Prostate gland (tissue), 2 donors: ENCODE measurements at regions not wholly inside any gene's neighbourhood (a gene's known extent, or its start where the extent isn't known, plus 50 kb on each side); places are given as distances from the start of the nearest gene placed in this dataset.

Source experiments
- POLR2AphosphoS5 ChIP-seq: sonication (generic); formaldehyde crosslinking; IDR thresholded peaks from one replicate; pipeline ENCODE4 v1.6.1; 2017; ENCODE audit warnings: antibody characterized with exemption
- TF ChIP-seq, protein P1 (sequence below), 4 experiments: fragments of 200-600 bp in 2 of 4; fragments of 450-650 bp in 2 of 4; sonication (generic) in 2 of 4; IDR thresholded peaks; 1 replicate in 3 of 4; 2 replicates in 1 of 4; pipeline ENCODE4 v1.5.1; 2016 to 2019; ENCODE audit warnings: antibody characterized with exemption in 4 of 4, mild to moderate bottlenecking in 2 of 4, moderate library complexity in 2 of 4

DNA sequence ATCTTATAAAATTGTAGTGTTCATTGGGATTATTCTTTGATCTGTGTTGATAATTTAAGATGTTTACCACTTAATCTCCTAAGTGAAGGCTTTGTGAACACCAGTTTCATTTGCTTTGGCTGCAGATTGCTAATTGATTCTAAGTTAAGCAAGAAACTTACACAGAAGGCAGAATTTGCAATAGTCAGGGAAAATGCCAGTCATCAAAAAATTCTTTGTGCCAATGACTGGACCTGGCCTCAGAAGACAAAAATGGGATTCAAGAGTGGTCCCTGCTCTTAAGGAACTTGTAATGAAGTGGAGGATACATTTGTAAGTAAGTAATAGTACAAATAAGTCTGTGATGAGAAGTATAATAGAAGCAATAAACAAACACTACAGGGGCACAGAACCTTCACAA lies 63.3 kb upstream of the EXOC2 start:
- TF ChIP-seq, protein P1, sequence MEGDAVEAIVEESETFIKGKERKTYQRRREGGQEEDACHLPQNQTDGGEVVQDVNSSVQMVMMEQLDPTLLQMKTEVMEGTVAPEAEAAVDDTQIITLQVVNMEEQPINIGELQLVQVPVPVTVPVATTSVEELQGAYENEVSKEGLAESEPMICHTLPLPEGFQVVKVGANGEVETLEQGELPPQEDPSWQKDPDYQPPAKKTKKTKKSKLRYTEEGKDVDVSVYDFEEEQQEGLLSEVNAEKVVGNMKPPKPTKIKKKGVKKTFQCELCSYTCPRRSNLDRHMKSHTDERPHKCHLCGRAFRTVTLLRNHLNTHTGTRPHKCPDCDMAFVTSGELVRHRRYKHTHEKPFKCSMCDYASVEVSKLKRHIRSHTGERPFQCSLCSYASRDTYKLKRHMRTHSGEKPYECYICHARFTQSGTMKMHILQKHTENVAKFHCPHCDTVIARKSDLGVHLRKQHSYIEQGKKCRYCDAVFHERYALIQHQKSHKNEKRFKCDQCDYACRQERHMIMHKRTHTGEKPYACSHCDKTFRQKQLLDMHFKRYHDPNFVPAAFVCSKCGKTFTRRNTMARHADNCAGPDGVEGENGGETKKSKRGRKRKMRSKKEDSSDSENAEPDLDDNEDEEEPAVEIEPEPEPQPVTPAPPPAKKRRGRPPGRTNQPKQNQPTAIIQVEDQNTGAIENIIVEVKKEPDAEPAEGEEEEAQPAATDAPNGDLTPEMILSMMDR (IDR thresholded peaks at IDR 0.05) = no peak
- no peak for TF ChIP-seq POLR2AphosphoS5
